ENCODE measurements at regions not wholly inside any gene's neighbourhood (a gene's known extent, or its start where the extent isn't known, plus 50 kb on each side); places are given as distances from the start of the nearest gene placed in this dataset.

GRCh38 chr2:144137272-144137671 lies 382.6 kb downstream of the ZEB2 start:
- no peak for DNase-seq (ENCODE audit: low spot score)
- in situ Hi-C loops (cut with MboI; ENCODE audit: low sequenced_read_pairs, unreplicated experiment): no loop called here
- no peak for TF ChIP-seq CTCF (IDR thresholded peaks at IDR 0.05; ENCODE audit: borderline replicate concordance, control extremely low read depth, extremely low read depth, insufficient read depth, missing control alignments)

GRCh38 chr2:144136297-144137010 lies 383.5 kb downstream of the ZEB2 start:
- in situ Hi-C loops (cut with MboI; ENCODE audit: low sequenced_read_pairs, unreplicated experiment): no loop called here
- no peak for DNase-seq (ENCODE audit: low spot score)
- TF ChIP-seq CTCF (IDR thresholded peaks at IDR 0.05; ENCODE audit: borderline replicate concordance, control extremely low read depth, extremely low read depth, insufficient read depth, missing control alignments): no peak

GRCh38 chr2:144133936-144134665 lies 385.8 kb downstream of the ZEB2 start:
- in situ Hi-C loops (cut with MboI; ENCODE audit: low sequenced_read_pairs, unreplicated experiment): no loop called here
- DNase-seq (ENCODE audit: low spot score): no peak
- TF ChIP-seq CTCF (IDR thresholded peaks at IDR 0.05; ENCODE audit: borderline replicate concordance, control extremely low read depth, extremely low read depth, insufficient read depth, missing control alignments): no peak

- no peak for TF ChIP-seq CTCF (IDR thresholded peaks at IDR 0.05; ENCODE audit: borderline replicate concordance, control extremely low read depth, extremely low read depth, insufficient read depth, missing control alignments)
- in situ Hi-C loops (cut with MboI; ENCODE audit: low sequenced_read_pairs, unreplicated experiment): no loop called here
- DNase-seq (ENCODE audit: low spot score): no peak
Measured at GRCh38 chr2:144132357-144132756, 387.6 kb downstream of the ZEB2 start.

GRCh38 chr2:144131042-144131441 lies 388.9 kb downstream of the ZEB2 start:
- DNase-seq (ENCODE audit: low spot score): no peak
- in situ Hi-C loops (cut with MboI; ENCODE audit: low sequenced_read_pairs, unreplicated experiment): no loop called here
- TF ChIP-seq CTCF (IDR thresholded peaks at IDR 0.05; ENCODE audit: borderline replicate concordance, control extremely low read depth, extremely low read depth, insufficient read depth, missing control alignments): no peak

GRCh38 chr2:144130551-144130950 lies 389.4 kb downstream of the ZEB2 start:
- no peak for TF ChIP-seq CTCF (IDR thresholded peaks at IDR 0.05; ENCODE audit: borderline replicate concordance, control extremely low read depth, extremely low read depth, insufficient read depth, missing control alignments)
- in situ Hi-C loops (cut with MboI; ENCODE audit: low sequenced_read_pairs, unreplicated experiment): no loop called here

More at GRCh38 chr2:144130551-144130950, 389.4 kb downstream of the ZEB2 start:
- no peak for DNase-seq (ENCODE audit: low spot score)
